HG03457 (cell line): ENCODE measurements at regions not wholly inside any gene's neighbourhood (a gene's known extent, or its start where the extent isn't known, plus 50 kb on each side); places are given as distances from the start of the nearest gene placed in this dataset.

ENCODE experiments used
- ATAC-seq: cut with Tn5 transposase; IDR thresholded peaks from one replicate; pipeline ENCODE4 v1.9.1; 2021; ENCODE audit warnings: moderate number of reproducible peaks; ENCODE audit not compliant: unreplicated experiment

DNA sequence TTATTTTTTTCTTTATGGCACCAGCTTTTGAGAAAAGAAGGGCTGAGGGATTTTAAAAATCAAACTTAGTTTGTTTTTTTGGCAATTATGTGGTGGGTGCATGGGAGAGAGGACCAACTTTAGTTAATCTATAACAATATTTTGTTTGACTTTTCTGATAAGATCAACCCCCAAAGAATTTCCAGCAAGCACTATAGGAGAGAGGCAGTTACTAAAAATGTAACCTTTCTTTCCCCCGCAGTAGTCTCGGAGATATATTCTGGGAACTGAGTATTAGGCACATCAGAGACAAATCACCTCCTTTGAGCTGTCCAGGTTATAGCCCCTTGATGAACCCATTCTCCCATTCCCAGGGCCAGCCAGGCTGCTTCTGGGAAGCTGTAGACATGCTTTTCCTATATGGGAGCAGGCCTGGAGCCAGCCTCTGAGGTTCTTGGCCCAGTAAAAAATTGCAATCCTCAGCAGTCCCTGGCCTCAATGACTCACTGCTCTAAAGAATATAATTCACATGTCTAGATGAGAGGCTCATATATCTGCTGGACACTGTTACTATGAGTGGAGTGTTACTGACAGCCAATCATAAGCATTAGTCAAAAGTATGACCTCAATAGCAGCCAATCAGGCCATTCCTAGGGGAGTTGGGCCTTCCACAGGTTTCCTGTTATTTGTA, 138.3 kb upstream of the AGBL1 start:
- ATAC-seq: no peak

- ATAC-seq: no peak
These were observed 137.0 kb upstream of the AGBL1 start for GRCh38 chr15:85942632-85943031.

DNA sequence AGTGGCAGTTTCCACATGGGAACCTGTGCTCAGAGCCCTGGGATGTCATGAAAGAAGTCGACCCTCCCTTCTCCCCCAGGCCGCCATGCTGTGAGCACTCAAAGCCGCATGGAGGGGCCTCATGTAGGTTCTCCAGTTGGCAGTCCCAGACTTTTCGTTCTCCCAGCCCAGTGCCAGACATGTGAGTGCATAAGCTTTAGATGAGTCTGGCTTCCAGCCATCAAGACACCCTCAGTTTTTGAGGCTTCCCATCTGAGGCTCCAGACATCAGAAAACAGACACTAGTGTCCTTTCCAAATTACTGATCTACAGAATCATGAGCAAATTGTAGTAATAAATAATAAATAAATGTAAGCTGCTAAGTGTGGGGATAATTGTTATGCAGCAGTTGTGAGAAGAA, 136.5 kb upstream of the AGBL1 start:
- ATAC-seq: no peak

DNA sequence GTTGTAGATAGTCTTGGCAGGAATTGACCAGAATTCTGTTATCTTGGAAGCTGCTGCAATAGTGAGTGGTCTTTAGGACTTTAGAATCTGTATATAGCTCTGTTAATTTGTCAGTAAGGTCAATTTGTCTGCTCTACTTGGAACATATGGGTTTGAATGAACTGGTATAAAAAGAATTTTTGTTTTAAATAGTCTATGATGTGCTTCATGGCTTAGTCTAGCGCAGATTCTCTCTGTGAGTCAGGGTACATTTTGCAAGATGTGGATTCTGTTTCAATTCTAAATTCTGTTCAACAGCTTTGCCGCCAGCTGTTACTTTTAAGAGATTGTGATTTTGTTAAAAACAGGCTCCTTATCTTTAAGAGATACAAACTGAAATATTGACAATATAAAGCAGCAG, 135.9 kb upstream of the AGBL1 start:
- no peak for ATAC-seq

- no peak for ATAC-seq
These were observed 132.7 kb upstream of the AGBL1 start for GRCh38 chr15:85947021-85947420.

GRCh38 chr15:85947936-85948335, 131.7 kb upstream of the AGBL1 start:
- no peak for ATAC-seq

- peak; percentile 81 for ATAC-seq
These were observed 129.6 kb upstream of the AGBL1 start for GRCh38 chr15:85950101-85950500.

GRCh38 chr15:85954586-85954985, 125.1 kb upstream of the AGBL1 start:
- ATAC-seq: no peak

DNA sequence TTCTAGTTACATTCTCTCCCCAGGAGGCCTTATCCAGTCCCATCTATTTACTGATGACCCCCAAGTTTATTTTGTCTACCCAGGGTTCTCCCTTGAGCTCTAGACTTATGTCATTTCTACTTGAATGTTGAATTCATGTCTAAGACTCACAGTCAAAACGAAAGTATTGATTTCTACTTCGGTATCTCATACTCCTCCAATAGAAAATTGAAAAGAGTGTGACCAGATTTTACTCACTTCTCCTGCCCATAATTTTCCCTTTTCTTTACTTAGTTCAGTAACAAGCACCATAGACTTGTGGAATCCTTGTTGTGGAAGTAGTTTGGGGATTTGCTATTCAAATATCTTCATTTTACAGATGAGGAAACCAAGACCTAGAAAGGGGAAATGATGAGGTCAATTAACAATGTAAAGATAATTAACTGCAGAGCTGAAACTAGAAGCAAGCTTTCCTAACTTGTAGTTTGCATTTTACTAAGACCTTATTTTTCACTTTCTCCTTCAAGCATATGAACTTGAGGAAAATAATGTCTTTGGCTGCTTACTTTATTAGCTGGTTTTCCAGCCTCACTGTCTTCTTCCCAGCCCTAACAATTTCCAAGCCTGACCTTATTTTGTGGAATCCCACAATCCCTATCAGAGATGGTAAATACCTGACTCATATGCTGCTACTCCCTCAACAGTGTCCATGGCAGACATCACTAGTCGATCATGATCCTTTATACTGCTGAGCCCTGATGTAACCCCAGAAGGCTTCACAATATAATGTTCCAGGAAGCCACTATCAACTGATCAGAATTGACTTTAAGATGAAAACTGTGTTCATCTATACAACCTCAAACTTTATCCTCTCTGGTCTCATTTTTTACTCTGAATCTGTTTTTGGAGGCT, 123.9 kb upstream of the AGBL1 start:
- ATAC-seq: peak; percentile 91

DNA sequence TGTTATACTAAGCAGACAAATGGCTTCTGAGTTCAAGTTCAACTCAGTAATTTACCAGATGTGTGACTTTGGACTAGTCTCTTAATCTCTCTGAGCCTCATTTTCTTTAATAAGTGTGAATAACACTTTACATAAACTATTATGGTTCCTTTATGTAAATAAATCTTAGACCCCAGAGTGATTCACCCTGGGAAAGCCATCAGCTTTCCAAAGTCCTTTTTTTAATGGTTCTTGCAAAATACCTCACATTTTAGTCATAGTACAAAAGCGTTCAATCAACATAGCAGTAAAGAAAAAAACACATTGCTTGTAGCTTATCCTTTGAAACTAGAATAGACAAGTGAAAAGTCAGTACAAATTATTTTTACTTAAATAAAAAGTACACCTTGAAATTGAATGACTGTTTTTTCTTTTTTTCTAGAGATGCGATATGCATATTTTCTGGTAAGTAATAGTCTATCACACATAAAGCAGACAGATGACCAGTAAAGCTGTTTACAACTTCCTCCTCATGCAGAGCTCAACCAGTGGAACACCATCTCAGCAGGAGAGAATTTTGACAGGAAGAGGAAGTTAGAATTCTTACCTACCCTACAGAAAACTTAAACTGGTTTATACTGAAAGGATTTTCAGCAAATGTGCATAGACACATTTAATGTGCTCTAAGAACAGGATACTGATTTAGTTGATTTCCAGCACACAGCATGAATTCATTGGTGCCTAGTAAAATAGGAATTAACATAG, 123.0 kb upstream of the AGBL1 start:
- no peak for ATAC-seq

DNA sequence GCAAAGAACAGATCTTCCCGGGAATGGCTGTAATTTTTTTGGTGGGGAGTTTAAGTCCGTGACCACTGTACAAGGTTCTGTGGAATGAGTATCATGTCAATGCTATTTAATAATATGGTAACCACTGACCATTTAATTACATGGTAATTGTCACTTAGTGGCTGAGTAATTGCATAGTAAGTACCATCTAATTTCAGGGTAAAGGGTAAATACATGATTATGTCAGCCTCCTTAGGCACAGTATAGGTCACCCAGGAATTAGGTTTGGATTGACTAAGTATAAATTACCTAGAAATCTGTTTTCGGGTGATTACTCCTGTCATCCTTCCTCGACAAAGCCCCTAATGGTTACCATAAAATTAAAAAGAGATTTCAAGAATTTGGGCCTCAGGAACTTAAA, 120.1 kb upstream of the AGBL1 start:
- no peak for ATAC-seq

GRCh38 chr15:85960381-85960780, 119.3 kb upstream of the AGBL1 start:
- no peak for ATAC-seq

DNA sequence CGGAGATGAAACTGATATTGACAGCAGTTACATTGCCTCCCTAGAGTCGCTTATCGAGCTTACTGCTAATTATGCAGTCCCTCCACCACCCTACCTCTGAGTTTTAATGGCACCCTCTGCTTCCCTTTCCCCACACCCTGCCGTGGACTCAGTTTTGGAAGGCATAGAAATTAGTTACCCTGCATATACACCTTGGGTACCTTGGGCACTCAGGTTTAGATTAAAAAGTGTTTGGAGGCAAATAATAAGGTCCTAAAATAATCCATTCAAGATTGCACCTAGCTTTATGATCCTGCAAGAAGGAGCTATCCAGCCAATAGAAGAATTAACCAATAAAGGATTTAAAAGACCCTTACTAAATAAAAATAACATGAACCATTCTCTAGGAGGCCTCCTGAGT, 117.8 kb upstream of the AGBL1 start:
- no peak for ATAC-seq

- ATAC-seq: no peak
These were observed 116.4 kb upstream of the AGBL1 start for GRCh38 chr15:85963262-85963760.

GRCh38 chr15:85964471-85964870, 115.2 kb upstream of the AGBL1 start:
- ATAC-seq: no peak

- no peak for ATAC-seq
These were observed 112.1 kb upstream of the AGBL1 start for GRCh38 chr15:85967553-85967952.

GRCh38 chr15:85972805-85973540, 106.7 kb upstream of the AGBL1 start:
- no peak for ATAC-seq

- ATAC-seq: no peak
These were observed 105.9 kb upstream of the AGBL1 start for GRCh38 chr15:85973584-85974347.

DNA sequence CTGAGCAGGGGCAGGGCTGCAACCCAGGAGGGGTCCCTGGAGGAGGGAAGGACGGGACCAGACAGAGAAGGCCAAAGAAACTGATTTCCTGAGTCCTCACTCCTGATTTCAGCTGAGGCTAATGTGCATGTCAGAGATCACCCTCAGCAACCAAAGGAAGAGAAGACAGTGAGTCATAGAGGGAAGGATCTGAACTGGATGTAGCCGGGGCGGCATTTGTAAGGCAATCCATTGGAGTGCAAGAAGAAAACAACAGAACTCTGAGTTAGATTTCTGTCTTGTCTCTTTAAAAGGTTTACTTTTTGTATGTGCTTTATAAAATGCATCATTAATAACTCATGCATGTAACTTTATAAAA, 105.3 kb upstream of the AGBL1 start:
- ATAC-seq: no peak

- no peak for ATAC-seq
These were observed 104.9 kb upstream of the AGBL1 start for GRCh38 chr15:85974742-85975141.
